ENCODE measurements at regions not wholly inside any gene's neighbourhood (a gene's known extent, or its start where the extent isn't known, plus 50 kb on each side); places are given as distances from the start of the nearest gene placed in this dataset.
"Not testable (repeated sequence)": the region's sequence is repeated elsewhere in the genome, so short reads cannot be mapped to it uniquely, and the experiment has no call there.

GRCh38 chr1:230568008-230568407, 74.3 kb upstream of the COG2 start:
- Histone ChIP-seq H3K36me3 (no peaks in the 10 kb centered on the region), H3K4me1 (ENCODE audit: control insufficient read depth in 1 of 2, insufficient read depth in 1 of 2, low read depth in 1 of 2, low read length in 1 of 2) (peaks cover 25 to 27% of the 10 kb centered on the region in 2 experiments), H3K9me3 (no peaks in the 10 kb centered on the region), H3K27me3 (peaks cover 11% of the 10 kb centered on the region), H3K27ac (no peak overlapping the region), H3K4me3 (ENCODE audit: low read depth in 1 of 2, low read length in 1 of 2) (no peak overlapping the region)
- no peak for TF ChIP-seq CTCF (IDR thresholded peaks at IDR 0.05)

- no peaks in the 10 kb centered on the region for H3K9me3 ChIP-seq
- H3K36me3 ChIP-seq: no peaks in the 10 kb centered on the region
- TF ChIP-seq CTCF (IDR thresholded peaks at IDR 0.05): no peak
- no peak overlapping the region for H3K4me3 ChIP-seq (ENCODE audit: low read depth in 1 of 2, low read length in 1 of 2)
- no peak overlapping the region for H3K27ac ChIP-seq
- H3K4me1 ChIP-seq (ENCODE audit: control insufficient read depth in 1 of 2, insufficient read depth in 1 of 2, low read depth in 1 of 2, low read length in 1 of 2): peaks cover 17 to 19% of the 10 kb centered on the region in 2 experiments
- H3K27me3 ChIP-seq: peaks cover 11% of the 10 kb centered on the region
Measured at GRCh38 chr1:230567221-230567575, 75.1 kb upstream of the COG2 start.

- H3K4me1 ChIP-seq (ENCODE audit: control insufficient read depth in 1 of 2, insufficient read depth in 1 of 2, low read depth in 1 of 2, low read length in 1 of 2): peaks cover 12 to 14% of the 10 kb centered on the region in 2 experiments
- H3K36me3 ChIP-seq; H3K27ac ChIP-seq; H3K4me3 ChIP-seq (ENCODE audit: low read depth in 1 of 2, low read length in 1 of 2); H3K9me3 ChIP-seq: not testable (repeated sequence)
- H3K27me3 ChIP-seq: peaks cover 11% of the 10 kb centered on the region
Measured at GRCh38 chr1:230566532-230567220, 75.6 kb upstream of the COG2 start.

GRCh38 chr1:230565141-230565540, 77.1 kb upstream of the COG2 start:
- H3K4me1 ChIP-seq (ENCODE audit: control insufficient read depth in 1 of 2, insufficient read depth in 1 of 2, low read depth in 1 of 2, low read length in 1 of 2): peaks cover 3 to 6% of the 10 kb centered on the region in 2 experiments
- H3K27ac ChIP-seq: no peak overlapping the region
- peaks cover 11% of the 10 kb centered on the region for H3K27me3 ChIP-seq
- no peaks in the 10 kb centered on the region for H3K36me3 ChIP-seq
- TF ChIP-seq CTCF (IDR thresholded peaks at IDR 0.05): no peak
- H3K9me3 ChIP-seq: no peaks in the 10 kb centered on the region
- no peak overlapping the region for H3K4me3 ChIP-seq (ENCODE audit: low read depth in 1 of 2, low read length in 1 of 2)

- Histone ChIP-seq H3K9me3 (no peaks in the 10 kb centered on the region), H3K4me3 (ENCODE audit: low read depth in 1 of 2, low read length in 1 of 2) (no peak overlapping the region), H3K27ac (no peak overlapping the region), H3K36me3 (no peaks in the 10 kb centered on the region), H3K4me1 (ENCODE audit: control insufficient read depth in 1 of 2, insufficient read depth in 1 of 2, low read depth in 1 of 2, low read length in 1 of 2) (peaks cover 13 to 14% of the 10 kb centered on the region in 2 experiments), H3K27me3 (peaks cover 11% of the 10 kb centered on the region)
- no peak for TF ChIP-seq CTCF (IDR thresholded peaks at IDR 0.05)
Measured at GRCh38 chr1:230563591-230563990, 78.7 kb upstream of the COG2 start.

- Histone ChIP-seq H3K27ac (no peak overlapping the region), H3K27me3 (peaks cover 11% of the 10 kb centered on the region), H3K36me3 (no peaks in the 10 kb centered on the region), H3K4me1 (ENCODE audit: control insufficient read depth in 1 of 2, insufficient read depth in 1 of 2, low read depth in 1 of 2, low read length in 1 of 2) (peaks cover 13 to 14% of the 10 kb centered on the region in 2 experiments), H3K9me3 (no peaks in the 10 kb centered on the region), H3K4me3 (ENCODE audit: low read depth in 1 of 2, low read length in 1 of 2) (no peak overlapping the region)
- no peak for TF ChIP-seq CTCF (IDR thresholded peaks at IDR 0.05)
Measured at GRCh38 chr1:230561570-230561969, 80.7 kb upstream of the COG2 start.

Data from neutrophil (primary cell).